ENCODE measurements at regions not wholly inside any gene's neighbourhood (a gene's known extent, or its start where the extent isn't known, plus 50 kb on each side); places are given as distances from the start of the nearest gene placed in this dataset.

GRCh38 chr1:208465786-208466590 is 221.8 kb upstream of the PLXNA2 start:
- TF ChIP-seq CTCF (tag by site-specific recombination; IDR thresholded peaks at IDR 0.05) (no peak), ZNF138 (tag by site-specific recombination; IDR thresholded peaks at IDR 0.05; ENCODE audit: borderline replicate concordance) (no peak), ELK4 (IDR thresholded peaks at IDR 0.05; ENCODE audit: borderline replicate concordance, low read depth, low read length) (no peak), ZBTB8A (tag by site-specific recombination; IDR thresholded peaks at IDR 0.05) (no peak), ZNF280D (tag by site-specific recombination; IDR thresholded peaks at IDR 0.05) (no peak)
